ENCODE measurements at regions not wholly inside any gene's neighbourhood (a gene's known extent, or its start where the extent isn't known, plus 50 kb on each side); places are given as distances from the start of the nearest gene placed in this dataset.

GRCh38 chr9:81848472-81848871, 79.8 kb upstream of the SPATA31D4 start:
- no peak for DNase-seq

GRCh38 chr9:81849631-81850259, 78.5 kb upstream of the SPATA31D4 start:
- DNase-seq = no peak

GRCh38 chr9:81850724-81851123, 77.5 kb upstream of the SPATA31D4 start:
- no peak for DNase-seq

GRCh38 chr9:81851340-81851739, 76.9 kb upstream of the SPATA31D4 start:
- DNase-seq = peak; percentile 35

- DNase-seq = no peak
Measured at GRCh38 chr9:81852820-81853219, 75.4 kb upstream of the SPATA31D4 start.

GRCh38 chr9:81855538-81855937, 72.7 kb upstream of the SPATA31D4 start:
- no peak for DNase-seq

- DNase-seq = no peak
Measured at GRCh38 chr9:81858657-81859430, 69.4 kb upstream of the SPATA31D4 start.

- DNase-seq = no peak
Measured at GRCh38 chr9:81860581-81860980, 67.6 kb upstream of the SPATA31D4 start.

- DNase-seq = no peak
Measured at GRCh38 chr9:81861644-81862043, 66.6 kb upstream of the SPATA31D4 start.

GRCh38 chr9:81868145-81868544, 60.1 kb upstream of the SPATA31D4 start:
- no peak for DNase-seq

- no peak for DNase-seq
Measured at GRCh38 chr9:81871695-81872094, 56.5 kb upstream of the SPATA31D4 start.

- DNase-seq = no peak
Measured at GRCh38 chr9:81874250-81874649, 54.0 kb upstream of the SPATA31D4 start.

GRCh38 chr9:81874931-81875330, 53.3 kb upstream of the SPATA31D4 start:
- DNase-seq = no peak

- no peak for DNase-seq
Measured at GRCh38 chr9:81877047-81877446, 51.2 kb upstream of the SPATA31D4 start.

Measured in DMS79 (cell line).